PC-9 (cell line): ENCODE measurements at regions not wholly inside any gene's neighbourhood (a gene's known extent, or its start where the extent isn't known, plus 50 kb on each side); places are given as distances from the start of the nearest gene placed in this dataset.

Experiments
- CTCF ChIP-seq: fragments of 200-600 bp; sonication (generic); conservative IDR thresholded peaks from 2 replicates; pipeline ENCODE4 v1.6.1; 2017; ENCODE audit warnings: mixed run types, antibody characterized with exemption, mild to moderate bottlenecking, moderate library complexity
- EZH2 ChIP-seq: fragments of 200-600 bp; sonication (generic); IDR thresholded peaks from 2 replicates; pipeline ENCODE4 v1.8.0; 2017; ENCODE audit warnings: antibody characterized with exemption, low read depth

DNA sequence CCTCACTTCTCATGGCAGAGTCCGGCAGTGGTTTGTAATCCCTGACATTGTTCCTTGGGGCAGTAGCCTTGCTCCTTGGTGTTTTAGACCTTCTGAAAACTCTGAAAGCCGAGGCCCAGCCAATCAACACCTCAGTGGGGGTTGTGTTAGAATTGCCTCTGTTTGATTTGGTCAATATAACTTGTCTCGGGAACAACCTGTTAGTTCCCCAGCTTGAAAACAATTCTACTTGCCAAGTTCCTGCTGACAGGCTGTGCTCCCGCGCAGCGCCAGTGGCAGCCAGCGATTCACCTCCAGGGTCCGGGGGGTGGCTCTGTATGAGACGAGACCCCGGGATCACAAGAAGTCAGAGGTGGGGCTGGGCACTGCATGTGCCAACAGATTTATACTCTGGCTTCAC, 81.4 kb upstream of the MEDAG start:
- TF ChIP-seq CTCF (no peak), EZH2 (no peak)
